Neural crest cell (in vitro differentiated cells): ENCODE measurements at regions not wholly inside any gene's neighbourhood (a gene's known extent, or its start where the extent isn't known, plus 50 kb on each side); places are given as distances from the start of the nearest gene placed in this dataset.

Experiments
- DNase-seq: peaks from one replicate; pipeline ENCODE4 v3.0.0; 2021; ENCODE audit warnings: low read depth, mixed read lengths, low spot score
- H3K27ac Mint-ChIP-seq: one replicate; pipeline ENCODE4 v1.8.0; 2021; ENCODE audit warnings: mild to moderate bottlenecking, mixed read lengths; ENCODE audit not compliant: unreplicated experiment
- H3K27me3 Mint-ChIP-seq: 2 replicates; pipeline ENCODE4 v1.8.0; 2021; ENCODE audit warnings: low read depth, mild to moderate bottlenecking, mixed read lengths
- H3K36me3 Mint-ChIP-seq: 2 replicates; pipeline ENCODE4 v1.8.0; 2021; ENCODE audit warnings: low read depth, mild to moderate bottlenecking, mixed read lengths
- H3K4me1 Mint-ChIP-seq: 2 replicates; pipeline ENCODE4 v1.8.0; 2021; ENCODE audit warnings: mixed read lengths
- H3K4me3 Mint-ChIP-seq: one replicate; pipeline ENCODE4 v1.8.0; 2021; ENCODE audit warnings: mild to moderate bottlenecking, mixed read lengths
- H3K9me3 Mint-ChIP-seq: 2 replicates; pipeline ENCODE4 v1.8.0; 2021; ENCODE audit warnings: mixed read lengths
- CTCF ChIP-seq: fragments of 200-600 bp; sonication (generic); conservative IDR thresholded peaks from 2 replicates; pipeline ENCODE4 v1.5.0; 2021; ENCODE audit warnings: antibody characterized with exemption, mild to moderate bottlenecking

DNA sequence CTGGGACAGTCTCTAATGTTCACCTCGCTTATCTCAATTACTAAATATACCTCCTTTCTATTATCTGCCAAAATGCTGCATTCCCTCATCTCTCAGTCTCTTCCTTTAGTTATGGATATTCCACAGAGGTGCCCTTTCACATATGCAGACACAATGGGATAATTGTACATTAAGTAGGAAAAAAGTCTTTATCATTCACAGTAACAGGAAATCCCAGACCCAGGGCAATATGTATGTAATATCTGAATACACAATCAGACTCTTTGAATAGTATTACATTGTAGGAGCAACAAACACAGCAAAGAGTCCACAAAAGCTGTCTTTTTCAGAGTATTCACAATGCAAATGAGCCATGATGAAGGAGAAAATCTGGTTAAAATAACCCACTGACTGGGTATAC is 1399.0 kb upstream of the ZEB2 start:
- Mint-ChIP-seq H3K27ac (no peak overlapping the region), H3K4me3 (no peak overlapping the region), H3K27me3 (no peaks in the 10 kb centered on the region), H3K9me3 (peaks cover 11% of the 10 kb centered on the region), H3K4me1 (peaks cover 28% of the 10 kb centered on the region), H3K36me3 (peaks cover 8% of the 10 kb centered on the region)
- no peak for DNase-seq
- no peak for TF ChIP-seq CTCF

DNA sequence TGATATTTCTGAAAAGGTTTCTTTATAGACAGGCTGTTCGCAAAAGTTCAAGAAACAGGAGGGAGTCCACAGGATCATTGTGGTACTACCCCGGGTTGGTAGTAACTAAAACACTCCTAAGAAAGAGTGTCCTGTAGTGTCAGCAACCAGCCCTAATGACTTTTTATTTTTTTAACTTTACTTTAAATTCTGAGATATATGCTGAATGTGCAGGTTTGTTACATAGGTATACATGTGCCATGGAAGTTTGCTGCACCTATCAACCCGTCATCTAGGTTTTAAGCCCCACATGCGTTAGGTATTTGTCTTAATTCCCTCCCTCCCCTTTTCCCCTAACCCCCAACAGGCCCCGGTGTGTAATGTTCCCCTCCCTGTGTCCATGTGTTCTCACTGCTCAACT is 1396.9 kb upstream of the ZEB2 start:
- H3K4me3 Mint-ChIP-seq, result no peak overlapping the region

GRCh38 chr2:145914716-145915115 is 1394.8 kb upstream of the ZEB2 start:
- Mint-ChIP-seq H3K4me1 (peaks cover 34% of the 10 kb centered on the region), H3K36me3 (peaks cover 5% of the 10 kb centered on the region), H3K27me3 (no peaks in the 10 kb centered on the region), H3K27ac (peak overlapping the region; percentile 89), H3K4me3 (no peak overlapping the region), H3K9me3 (peaks cover 12% of the 10 kb centered on the region)
- no peak for TF ChIP-seq CTCF
- no peak for DNase-seq

More for the DNA sequence above, 1396.9 kb upstream of the ZEB2 start:
- no peak for DNase-seq
- Mint-ChIP-seq H3K27me3 (no peaks in the 10 kb centered on the region), H3K36me3 (peaks cover 8% of the 10 kb centered on the region), H3K27ac (peak overlapping the region; percentile 35), H3K9me3 (peaks cover 11% of the 10 kb centered on the region), H3K4me1 (peaks cover 37% of the 10 kb centered on the region)
- no peak for TF ChIP-seq CTCF

DNA sequence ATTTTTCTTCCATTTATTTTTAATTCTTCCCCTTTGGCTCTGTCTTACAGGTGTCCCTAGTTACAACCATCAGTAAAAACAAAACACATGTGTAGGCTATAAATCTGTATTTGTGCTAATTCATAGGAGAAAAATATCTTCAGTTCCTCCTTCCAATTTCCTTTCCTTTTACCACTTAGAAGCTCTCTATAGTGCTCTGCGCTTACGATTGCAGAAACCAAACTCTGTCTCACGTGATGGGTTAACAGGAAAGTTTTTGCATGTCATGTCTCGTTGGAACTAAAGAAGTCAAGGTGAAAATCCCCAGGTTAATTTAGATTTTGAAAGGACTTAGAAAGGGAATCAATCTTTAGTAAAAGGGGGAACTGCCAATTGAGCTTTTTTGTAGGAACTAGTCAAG is 1390.5 kb upstream of the ZEB2 start:
- H3K27ac Mint-ChIP-seq, result no peak overlapping the region

DNA sequence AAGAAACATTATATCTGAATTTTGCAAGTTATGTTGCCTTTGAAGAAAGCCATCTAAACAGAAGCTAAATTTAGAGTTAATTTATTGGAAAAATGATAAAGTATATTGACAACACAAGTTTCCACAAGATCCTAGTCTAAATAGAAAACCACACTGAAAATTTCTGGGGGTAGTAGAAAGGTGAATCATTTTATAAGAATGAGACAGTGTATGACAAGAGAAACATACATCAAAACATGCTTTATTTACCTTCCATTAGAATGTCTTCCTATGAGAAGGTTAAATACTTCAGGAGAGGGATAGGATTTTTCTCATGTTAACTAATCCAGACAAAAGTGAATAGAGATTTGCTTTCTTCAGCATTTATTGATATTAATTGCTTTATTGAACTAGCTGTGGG is 1389.8 kb upstream of the ZEB2 start:
- no peak overlapping the region for H3K4me3 Mint-ChIP-seq

More for the DNA sequence above, 1390.5 kb upstream of the ZEB2 start:
- TF ChIP-seq CTCF, result no peak
- DNase-seq, result no peak
- Mint-ChIP-seq H3K27me3 (no peaks in the 10 kb centered on the region), H3K4me3 (no peak overlapping the region), H3K9me3 (peaks cover 8% of the 10 kb centered on the region), H3K4me1 (peaks cover 18% of the 10 kb centered on the region), H3K36me3 (peaks cover 2% of the 10 kb centered on the region)

More for the DNA sequence above, 1389.8 kb upstream of the ZEB2 start:
- TF ChIP-seq CTCF, result no peak
- peaks cover under 1% of the 10 kb centered on the region for H3K36me3 Mint-ChIP-seq
- H3K4me1 Mint-ChIP-seq, result peaks cover 14% of the 10 kb centered on the region
- DNase-seq, result no peak
- H3K9me3 Mint-ChIP-seq, result peaks cover 5% of the 10 kb centered on the region
- H3K27me3 Mint-ChIP-seq, result no peaks in the 10 kb centered on the region
- H3K27ac Mint-ChIP-seq, result no peak overlapping the region
